GM12873 (cell line): ENCODE measurements at regions not wholly inside any gene's neighbourhood (a gene's known extent, or its start where the extent isn't known, plus 50 kb on each side); places are given as distances from the start of the nearest gene placed in this dataset.

Experiments used
- CTCF ChIP-seq: IDR thresholded peaks from 2 replicates; pipeline ENCODE4 v1.5.1; 2012; ENCODE audit warnings: low read depth, mild to moderate bottlenecking, moderate library complexity, low read length, control low read depth; ENCODE audit not compliant: insufficient read depth; ENCODE audit errors: missing control alignments

- no peak for TF ChIP-seq CTCF
Observed at GRCh38 chr5:122534829-122535228, 222.8 kb downstream of the SNCAIP start.

GRCh38 chr5:122541388-122541787 is 229.4 kb downstream of the SNCAIP start:
- TF ChIP-seq CTCF = no peak

GRCh38 chr5:122545986-122546385 is 228.9 kb upstream of the SNX2 start:
- no peak for TF ChIP-seq CTCF

- TF ChIP-seq CTCF = no peak
Observed at GRCh38 chr5:122547219-122547618, 227.7 kb upstream of the SNX2 start.

- TF ChIP-seq CTCF = no peak
Observed at GRCh38 chr5:122547669-122548068, 227.2 kb upstream of the SNX2 start.

GRCh38 chr5:122559676-122560075 is 215.2 kb upstream of the SNX2 start:
- no peak for TF ChIP-seq CTCF

GRCh38 chr5:122561209-122561608 is 213.7 kb upstream of the SNX2 start:
- no peak for TF ChIP-seq CTCF
